Heart left ventricle (tissue), 16 donors: ENCODE measurements at regions not wholly inside any gene's neighbourhood (a gene's known extent, or its start where the extent isn't known, plus 50 kb on each side); places are given as distances from the start of the nearest gene placed in this dataset.

ENCODE experiments used
- ATAC-seq, 4 donors: fragments of 200-7000 bp; cut with Tn5 transposase; one replicate each; pipeline ENCODE4 v1.9.1; 2020 to 2022; ENCODE audit warnings: moderate library complexity in 4 of 4, mild to moderate bottlenecking in 3 of 4, moderate number of reproducible peaks in 1 of 4
- DNase-seq, 5 donors: peaks; one replicate each; pipeline ENCODE4 v3.0.0-alpha.2; 2020
- H3K27ac ChIP-seq, 12 donors: fragments of 200-600 bp; sonication (generic) in 4 of 12; one replicate each; pipeline versions ENCODE4 v1.5.0 to v1.8.0; 2016 to 2022; ENCODE audit warnings: mild to moderate bottlenecking in 2 of 12
- H3K27me3 ChIP-seq, 9 donors: fragments of 200-600 bp; sonication (generic) in 2 of 9; one replicate each; pipeline versions ENCODE4 v1.5.1 to v1.8.0; 2016 to 2022; ENCODE audit warnings: mild to moderate bottlenecking in 3 of 9
- H3K36me3 ChIP-seq, 9 donors: fragments of 200-600 bp; sonication (generic) in 2 of 9; one replicate each; pipeline versions ENCODE4 v1.5.0 to v1.8.0; 2018 to 2022; ENCODE audit warnings: mild to moderate bottlenecking in 2 of 9
- H3K4me1 ChIP-seq, 12 donors: fragments of 200-600 bp; sonication (generic) in 4 of 12; one replicate each; pipeline versions ENCODE4 v1.5.0 to v1.8.0; 2016 to 2022; ENCODE audit warnings: mild to moderate bottlenecking in 3 of 12
- H3K4me3 ChIP-seq, 12 donors: fragments of 200-600 bp; sonication (generic) in 4 of 12; one replicate each; pipeline versions ENCODE4 v1.5.0 to v1.8.0; 2017 to 2022; ENCODE audit warnings: mild to moderate bottlenecking in 9 of 12, moderate library complexity in 4 of 12
- H3K9me3 ChIP-seq, 12 donors: fragments of 200-600 bp; sonication (generic) in 4 of 12; one replicate each; pipeline versions ENCODE4 v1.5.0 to v1.8.0; 2016 to 2022; ENCODE audit warnings: mild to moderate bottlenecking in 1 of 12
- POLR2A ChIP-seq, 2 donors: fragments of 450-650 bp; IDR thresholded peaks; one replicate each; pipeline ENCODE4 v1.6.1; 2017; ENCODE audit warnings: antibody characterized with exemption in 2 of 2, mild to moderate bottlenecking in 2 of 2, moderate library complexity in 2 of 2
- WGBS, 4 donors: extraction: QIAGEN DNeasy Blood & Tissue Kit in 2 of 4; methylation state at CpG; one replicate each; pipeline versions ENCODE4 v1.1.5 to v1.1.7; 2013 to 2018; 5-methylcytosine and 5-hydroxymethylcytosine counted together
- intact Hi-C, 10 donors: fragments of 100-400 bp; cut with DNase I; formaldehyde crosslinking; loops; one replicate each; pipeline versions ENCODE4 v1.11.1 to v1.14.2; 2022
- TF ChIP-seq, protein P1 (sequence below), 12 donors: fragments of 200-600 bp; sonication (generic) in 4 of 12; IDR thresholded peaks; one replicate each; pipeline versions ENCODE4 v1.5.0 to v1.8.0; 2018 to 2022; ENCODE audit warnings: antibody characterized with exemption in 12 of 12, mild to moderate bottlenecking in 5 of 12
- donor health status: ischemic (EF 13 %, LVEDD 7.1; RV severe dilation, severe dysfunction).
- donor health status: healthy with polysubstance abuse.
- donor health status: DM: no; HTN: yes; CAD: no.
- donor health status: DM: no; HTN: no; CAD: no.
- donor health status: ischemic (EF 25% LVEDD 6.9; RV normal size, moderate dysfunction).
- donor health status: ischemic (EF 25% LVEDD 5.7; RV mildly dilated, moderate dysfunction).
- donor health status: healthy.
- donor health status: DM: yes; HTN: yes; CAD: no.
- donor health status: ischemic (EF 35%, LVEDD 5.7; RV mildly dilated, moderate dysfunction).
- donor health status: nonischemic (EF 11% LVEDD 7.7; RV severe dilation, severe dysfunction).
- donor health status: DM: yes; HTN: yes; CAD: no.
- donor health status: PGD.
- donor health status: ischemic (EF 29% LVEDD 5.4; RV normal size, mild dysfunction).
- donor health status: nonischemic (EF 23%, LVEDD 6.1; RV moderate dilation, normal function).

DNA sequence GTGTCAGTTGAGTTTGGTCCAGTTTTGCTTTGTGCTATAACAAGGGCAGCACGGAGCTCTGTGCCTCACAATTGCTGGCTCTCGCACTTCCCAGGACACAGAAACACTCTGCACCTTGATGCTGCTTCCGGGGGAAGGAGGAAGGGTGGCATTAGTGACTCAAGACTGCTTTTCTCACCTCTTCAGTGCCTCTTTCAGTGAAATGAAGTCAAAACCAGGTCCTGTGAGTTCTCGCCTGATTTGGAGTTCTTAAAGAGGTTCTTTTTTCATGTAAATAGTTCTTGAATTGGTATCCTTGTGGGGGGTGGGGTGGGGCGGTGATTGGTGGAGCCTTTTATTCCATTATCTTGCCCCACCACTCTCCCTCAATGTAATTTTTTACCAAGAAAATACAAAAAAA, 91.5 kb upstream of the MYT1L start:
- H3K4me3 ChIP-seq, result no peak overlapping the region
- H3K4me1 ChIP-seq, result no peaks in the 10 kb centered on the region
- DNase-seq (no peak), ATAC-seq (no peak)
- H3K9me3 ChIP-seq, result no peaks in the 10 kb centered on the region
- intact Hi-C loops, result no loop called here
- no peak overlapping the region for H3K27ac ChIP-seq
- no peaks in the 10 kb centered on the region for H3K36me3 ChIP-seq
- no peak for TF ChIP-seq POLR2A (IDR thresholded peaks at IDR 0.05)
- TF ChIP-seq, protein P1, sequence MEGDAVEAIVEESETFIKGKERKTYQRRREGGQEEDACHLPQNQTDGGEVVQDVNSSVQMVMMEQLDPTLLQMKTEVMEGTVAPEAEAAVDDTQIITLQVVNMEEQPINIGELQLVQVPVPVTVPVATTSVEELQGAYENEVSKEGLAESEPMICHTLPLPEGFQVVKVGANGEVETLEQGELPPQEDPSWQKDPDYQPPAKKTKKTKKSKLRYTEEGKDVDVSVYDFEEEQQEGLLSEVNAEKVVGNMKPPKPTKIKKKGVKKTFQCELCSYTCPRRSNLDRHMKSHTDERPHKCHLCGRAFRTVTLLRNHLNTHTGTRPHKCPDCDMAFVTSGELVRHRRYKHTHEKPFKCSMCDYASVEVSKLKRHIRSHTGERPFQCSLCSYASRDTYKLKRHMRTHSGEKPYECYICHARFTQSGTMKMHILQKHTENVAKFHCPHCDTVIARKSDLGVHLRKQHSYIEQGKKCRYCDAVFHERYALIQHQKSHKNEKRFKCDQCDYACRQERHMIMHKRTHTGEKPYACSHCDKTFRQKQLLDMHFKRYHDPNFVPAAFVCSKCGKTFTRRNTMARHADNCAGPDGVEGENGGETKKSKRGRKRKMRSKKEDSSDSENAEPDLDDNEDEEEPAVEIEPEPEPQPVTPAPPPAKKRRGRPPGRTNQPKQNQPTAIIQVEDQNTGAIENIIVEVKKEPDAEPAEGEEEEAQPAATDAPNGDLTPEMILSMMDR (IDR thresholded peaks at IDR 0.05), result no peak
- no peaks in the 10 kb centered on the region for H3K27me3 ChIP-seq
- 52 to 60% (median 58%) methylated on average over 5 of the region's 5 CpGs for WGBS, 4 donors

DNA sequence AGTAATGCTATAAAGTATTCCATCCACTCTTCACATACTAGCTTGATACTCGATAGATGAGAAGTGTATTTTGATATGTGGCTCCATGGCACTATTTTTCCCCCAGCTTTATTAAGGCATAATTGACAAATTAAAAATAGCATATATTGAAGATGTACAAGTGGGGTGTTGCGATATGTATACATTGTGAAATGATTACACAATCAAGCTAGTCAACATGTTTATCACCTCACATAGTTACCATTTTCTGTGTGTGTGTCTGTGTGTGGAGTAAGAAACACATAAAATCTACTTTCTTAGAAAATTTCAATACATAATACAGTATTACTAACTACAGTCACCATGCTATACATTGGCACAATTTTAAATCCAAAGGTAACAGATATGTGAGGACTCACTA, 82.5 kb upstream of the MYT1L start:
- no peaks in the 10 kb centered on the region for H3K4me1 ChIP-seq
- 85 to 97% (median 90%) methylated on average over 2 of the region's 2 CpGs for WGBS, 4 donors
- H3K27ac ChIP-seq, result no peak overlapping the region
- DNase-seq (no peak), ATAC-seq (no peak)
- peaks cover 0 to under 1% (median 0%) of the 10 kb centered on the region in 12 donors for H3K9me3 ChIP-seq
- intact Hi-C loops, result no loop called here
- no peaks in the 10 kb centered on the region for H3K27me3 ChIP-seq
- TF ChIP-seq, protein P1 (IDR thresholded peaks at IDR 0.05), result no peak
- no peak for TF ChIP-seq POLR2A (IDR thresholded peaks at IDR 0.05)
- H3K4me3 ChIP-seq, result no peak overlapping the region
- H3K36me3 ChIP-seq, result no peaks in the 10 kb centered on the region

DNA sequence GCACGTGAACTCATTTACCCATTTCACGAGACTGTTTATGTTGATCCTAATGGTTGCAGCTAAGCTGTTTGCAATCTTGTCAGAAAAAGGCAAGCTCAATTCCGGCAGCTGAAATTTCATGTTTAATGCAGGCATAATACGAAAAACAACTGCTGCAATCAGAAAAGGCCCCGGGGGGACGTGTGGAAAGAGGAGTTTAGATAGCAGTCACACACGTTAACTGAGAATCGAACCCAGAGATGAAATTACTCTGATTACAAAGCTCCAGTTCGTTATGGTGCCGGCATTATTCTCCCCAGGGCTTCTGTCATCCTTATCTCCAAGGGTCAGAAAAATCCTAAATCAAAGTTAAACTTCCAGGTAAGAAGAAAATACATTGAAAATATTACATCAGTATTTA, 79.9 kb upstream of the MYT1L start:
- ATAC-seq, result no peak
- TF ChIP-seq, protein P1 (IDR thresholded peaks at IDR 0.05), result no peak
- no peak for TF ChIP-seq POLR2A (IDR thresholded peaks at IDR 0.05)
- DNase-seq, result no peak
- Histone ChIP-seq H3K9me3 (peaks cover 0 to 8% (median 3%) of the 10 kb centered on the region in 12 donors), H3K4me3 (no peak overlapping the region), H3K27me3 (no peaks in the 10 kb centered on the region), H3K27ac (no peak overlapping the region), H3K36me3 (no peaks in the 10 kb centered on the region), H3K4me1 (no peaks in the 10 kb centered on the region)
- WGBS, 4 donors, result 64 to 75% (median 68%) methylated on average over 10 of the region's 10 CpGs
- intact Hi-C loops, result no loop called here

DNA sequence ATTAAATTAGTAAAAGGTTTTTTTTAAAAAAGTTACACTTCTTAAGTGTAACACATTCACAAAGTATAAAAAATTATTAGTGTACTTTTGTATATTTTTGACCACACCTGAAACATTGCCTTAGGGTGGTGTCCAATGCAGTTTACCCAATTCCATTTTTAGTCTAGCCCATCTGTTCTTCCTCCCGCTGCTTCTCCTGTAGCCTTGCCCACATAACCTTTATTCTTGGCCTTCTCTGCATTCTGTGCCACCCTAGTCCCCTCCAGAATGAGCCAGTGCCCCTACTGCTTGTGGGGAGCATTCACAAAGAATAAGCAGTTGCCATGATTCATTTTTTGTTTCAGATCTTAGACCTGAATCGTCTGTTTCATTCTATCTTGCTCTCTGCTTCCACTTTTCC, 78.4 kb upstream of the MYT1L start:
- DNase-seq (no peak), ATAC-seq (no peak)
- TF ChIP-seq, protein P1 (IDR thresholded peaks at IDR 0.05), result no peak
- 73 to 81% (median 75%) methylated on average over 2 of the region's 2 CpGs for WGBS, 4 donors
- Histone ChIP-seq H3K4me3 (no peak overlapping the region), H3K4me1 (no peaks in the 10 kb centered on the region), H3K36me3 (no peaks in the 10 kb centered on the region), H3K9me3 (peaks cover 0 to 22% (median 12%) of the 10 kb centered on the region in 12 donors), H3K27me3 (no peaks in the 10 kb centered on the region), H3K27ac (no peak overlapping the region)
- intact Hi-C loops, result no loop called here
